Right renal pelvis (tissue), 4 donors: ENCODE measurements at regions not wholly inside any gene's neighbourhood (a gene's known extent, or its start where the extent isn't known, plus 50 kb on each side); places are given as distances from the start of the nearest gene placed in this dataset.
"Not testable (repeated sequence)": the region's sequence is repeated elsewhere in the genome, so short reads cannot be mapped to it uniquely, and the experiment has no call there.

Experiments
- DNase-seq, 4 donors: peaks; one replicate each; pipeline ENCODE4 v3.0.0-alpha.2; 2013; ENCODE audit warnings: low read depth in 4 of 4, low spot score in 3 of 4, missing footprints in 1 of 4

- not testable (repeated sequence) for DNase-seq
Observed at GRCh38 chr5:99478450-99478849, 549.6 kb upstream of the CHD1 start.

GRCh38 chr5:99473328-99473727, 544.5 kb upstream of the CHD1 start:
- not testable (repeated sequence) for DNase-seq

DNA sequence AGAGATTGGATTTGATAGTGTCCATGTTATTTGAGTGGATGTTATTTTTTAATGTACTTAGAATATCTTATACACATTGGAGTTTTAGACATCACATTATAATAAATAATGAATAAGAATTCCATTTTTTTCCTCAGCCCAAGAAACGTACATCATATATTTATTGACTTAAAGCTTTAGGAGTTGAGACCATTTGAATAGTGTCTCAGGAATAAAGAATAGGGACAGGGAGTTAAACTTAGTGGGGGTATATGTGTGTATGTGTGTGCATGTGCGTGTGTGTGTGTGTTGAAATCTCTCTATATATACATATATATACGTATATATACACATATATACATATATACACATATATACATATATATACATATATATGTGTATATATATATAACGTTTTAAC, 542.9 kb upstream of the CHD1 start:
- DNase-seq = not testable (repeated sequence)

DNA sequence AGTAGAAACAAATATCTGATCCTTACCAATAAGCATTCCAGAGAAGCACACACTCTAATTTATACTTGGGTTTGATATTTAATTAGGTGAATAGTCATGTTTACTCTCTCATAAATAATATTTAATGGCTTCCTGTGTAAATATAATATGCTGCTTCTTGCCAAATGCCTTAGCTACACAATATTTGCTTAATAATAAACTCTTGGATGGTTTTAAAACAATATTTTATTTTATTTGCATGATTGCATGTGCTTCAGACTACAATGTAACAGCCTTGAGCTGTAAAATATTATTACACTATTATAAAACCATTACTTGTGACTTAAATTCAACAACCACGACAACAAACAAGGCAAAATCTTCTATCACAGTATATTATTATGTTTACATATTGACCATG, 542.4 kb upstream of the CHD1 start:
- DNase-seq = not testable (repeated sequence)

DNA sequence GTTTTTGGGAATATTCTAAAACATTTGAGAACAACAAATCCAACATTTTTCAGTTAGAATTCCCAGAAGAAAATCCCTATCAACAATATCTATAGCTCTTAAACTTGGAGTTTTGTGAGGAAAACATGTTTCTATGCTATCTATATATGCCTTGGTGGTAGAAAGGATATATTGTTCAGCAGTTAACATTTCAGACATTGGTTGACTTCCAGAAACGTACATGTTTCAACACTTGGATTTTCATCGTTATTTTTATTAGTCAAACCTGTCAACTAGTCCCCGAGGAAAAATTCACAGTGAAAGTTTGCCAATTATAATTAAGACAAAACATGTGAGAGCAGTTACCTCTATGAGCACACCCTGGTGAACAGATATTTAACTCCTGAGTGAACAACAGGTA, 541.8 kb upstream of the CHD1 start:
- DNase-seq = not testable (repeated sequence)

- DNase-seq = no peak
Observed at GRCh38 chr5:99460701-99461100, 531.9 kb upstream of the CHD1 start.

- no peak for DNase-seq
Observed at GRCh38 chr5:99453196-99453595, 524.4 kb upstream of the CHD1 start.

DNA sequence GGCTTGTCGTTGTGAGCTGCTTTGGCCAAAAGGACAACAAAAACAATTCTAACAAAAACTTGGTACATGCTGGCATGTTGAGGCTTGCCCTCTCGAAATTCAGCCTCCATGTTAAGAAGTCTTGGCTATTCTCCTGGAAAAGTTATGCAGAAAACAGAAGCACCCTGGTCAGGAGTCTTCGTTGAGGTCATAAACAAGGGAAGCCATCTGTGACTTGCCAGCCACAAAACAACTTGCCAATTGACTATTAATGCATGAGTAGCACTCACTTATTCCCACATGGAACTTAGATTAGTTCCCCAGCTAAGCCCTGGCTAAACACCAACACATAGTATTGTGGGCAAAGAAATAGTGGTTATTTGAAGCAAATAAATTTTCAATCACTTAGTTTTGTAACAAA, 521.0 kb upstream of the CHD1 start:
- no peak for DNase-seq

DNA sequence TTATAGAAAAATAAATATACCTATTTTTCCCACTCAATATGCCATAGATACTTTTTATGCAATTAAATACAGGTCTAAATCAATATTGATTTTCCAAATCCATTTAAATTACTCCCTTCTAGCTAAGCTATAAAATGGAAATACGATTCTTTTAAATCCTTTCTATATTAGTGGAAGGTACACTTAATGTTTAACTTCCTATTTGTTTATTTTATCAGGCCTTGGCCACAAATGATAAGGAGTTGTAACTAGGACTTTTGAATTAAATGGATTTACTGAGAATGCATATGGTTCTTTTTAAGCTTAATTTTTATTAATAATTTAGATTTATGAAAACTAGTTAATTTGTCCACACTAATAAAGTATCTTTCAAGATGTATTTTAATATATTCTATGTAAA, 517.0 kb upstream of the CHD1 start:
- no peak for DNase-seq

- DNase-seq = no peak
Observed at GRCh38 chr5:99441235-99441634, 512.4 kb upstream of the CHD1 start.

DNA sequence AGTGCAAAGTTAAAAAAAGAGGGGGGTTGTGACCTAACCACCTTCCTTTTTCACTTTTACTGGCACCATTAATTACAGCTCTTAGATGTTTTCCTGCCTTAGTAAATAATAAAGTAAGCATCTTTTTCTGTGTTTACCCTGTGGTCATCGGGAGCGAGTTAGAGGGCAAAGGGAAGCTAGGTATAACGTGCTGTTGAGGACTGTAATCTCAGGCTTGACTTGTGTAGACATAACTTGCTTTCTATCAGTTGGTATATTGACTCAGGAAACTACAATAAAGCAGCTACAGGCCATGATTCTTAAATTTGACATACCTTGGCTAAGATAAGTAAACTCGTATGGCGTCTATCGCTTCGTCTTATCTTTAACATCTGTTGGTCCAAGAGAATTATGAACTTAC, 509.8 kb upstream of the CHD1 start:
- no peak for DNase-seq

DNA sequence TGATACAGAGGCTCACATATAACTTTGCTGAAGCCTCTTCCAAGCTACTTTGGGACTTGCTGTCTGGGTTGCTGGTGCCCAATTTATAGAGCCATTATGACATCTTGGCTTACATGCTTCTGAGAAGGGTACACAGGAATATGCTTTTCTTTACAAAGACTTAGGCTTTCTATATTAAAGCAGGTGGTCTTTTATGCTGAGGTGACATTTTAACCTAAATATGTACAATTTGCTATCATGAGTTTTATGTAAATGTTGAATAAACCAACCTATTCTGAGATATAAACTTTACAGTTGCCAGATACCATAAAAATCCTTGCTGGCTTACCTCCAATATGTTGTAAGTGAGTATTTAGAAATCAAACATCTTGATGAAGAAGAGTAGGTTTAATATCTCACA, 509.2 kb upstream of the CHD1 start:
- no peak for DNase-seq

DNA sequence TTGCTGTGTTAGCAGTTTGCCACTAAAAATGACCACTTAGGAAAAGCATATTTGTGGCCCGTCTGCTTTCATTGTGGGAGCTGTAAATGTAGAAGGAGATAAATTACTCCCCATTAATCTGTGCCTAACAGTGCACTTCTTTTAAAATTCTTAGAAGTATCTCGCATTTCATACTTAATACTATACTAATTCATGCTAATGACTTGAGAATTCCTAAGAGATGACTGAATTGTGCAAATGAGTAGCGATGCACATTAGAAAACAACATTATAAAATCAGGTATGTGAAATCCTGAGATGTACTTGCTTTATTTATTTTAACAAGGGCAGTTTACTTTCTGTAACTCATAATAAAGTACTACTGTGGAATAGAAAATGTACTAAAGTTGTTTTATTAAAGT, 494.6 kb upstream of the CHD1 start:
- not testable (repeated sequence) for DNase-seq

GRCh38 chr5:99418640-99419039, 489.8 kb upstream of the CHD1 start:
- peak in 1 of 4 donors; percentile 20 for DNase-seq

- DNase-seq = not testable (repeated sequence)
Observed at GRCh38 chr5:99410386-99410785, 481.6 kb upstream of the CHD1 start.

DNA sequence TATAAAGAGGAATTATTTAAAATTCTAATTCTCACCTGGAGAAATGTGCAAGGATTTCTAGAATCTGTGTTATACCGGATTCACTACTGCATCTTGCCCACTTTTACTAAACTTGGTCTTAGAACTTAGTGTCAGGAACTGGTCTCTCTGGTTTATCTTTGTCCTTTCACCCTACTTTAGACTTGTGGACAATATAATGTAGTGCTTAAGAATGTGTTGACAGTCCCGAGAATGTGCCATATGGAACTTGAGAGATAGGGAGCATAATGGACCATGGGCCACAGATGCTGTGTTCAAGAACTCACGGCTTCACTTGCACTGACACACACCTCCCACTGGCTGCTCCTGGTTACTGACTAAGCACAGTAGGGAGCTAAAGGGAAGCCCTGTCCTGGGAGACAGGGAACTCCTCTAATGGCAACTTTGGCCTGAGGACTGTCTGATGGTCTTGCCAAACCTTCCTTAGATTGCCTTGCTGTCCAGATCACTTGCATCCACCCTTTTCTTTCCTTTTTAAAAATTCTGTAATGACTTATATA, 476.0 kb upstream of the CHD1 start:
- not testable (repeated sequence) for DNase-seq

GRCh38 chr5:99400571-99400970, 471.8 kb upstream of the CHD1 start:
- DNase-seq = not testable (repeated sequence)

- no peak for DNase-seq
Observed at GRCh38 chr5:99398976-99399375, 470.2 kb upstream of the CHD1 start.

GRCh38 chr5:99386406-99387077, 457.7 kb upstream of the CHD1 start:
- no peak for DNase-seq

DNA sequence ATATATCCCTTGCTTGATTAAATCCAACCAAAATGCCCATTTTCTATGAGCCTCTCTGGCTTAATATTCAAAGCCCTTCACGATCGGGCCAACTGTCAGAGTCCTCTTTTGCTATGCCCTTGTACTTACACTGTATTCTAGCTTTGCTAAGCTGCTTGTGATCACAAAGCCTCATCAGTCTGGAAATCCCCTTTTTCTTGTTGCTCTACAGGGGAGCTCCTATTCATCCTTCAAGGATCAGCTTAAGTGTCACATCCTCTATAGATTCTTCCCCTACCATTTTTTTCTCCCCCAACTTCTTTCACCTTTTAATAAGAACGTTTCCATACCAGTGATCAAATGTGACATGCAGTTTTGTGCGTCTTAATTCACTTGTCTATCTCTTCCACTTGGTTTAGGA, 450.4 kb upstream of the CHD1 start:
- DNase-seq = no peak

- no peak for DNase-seq
Observed at GRCh38 chr5:99378443-99378842, 449.6 kb upstream of the CHD1 start.

DNA sequence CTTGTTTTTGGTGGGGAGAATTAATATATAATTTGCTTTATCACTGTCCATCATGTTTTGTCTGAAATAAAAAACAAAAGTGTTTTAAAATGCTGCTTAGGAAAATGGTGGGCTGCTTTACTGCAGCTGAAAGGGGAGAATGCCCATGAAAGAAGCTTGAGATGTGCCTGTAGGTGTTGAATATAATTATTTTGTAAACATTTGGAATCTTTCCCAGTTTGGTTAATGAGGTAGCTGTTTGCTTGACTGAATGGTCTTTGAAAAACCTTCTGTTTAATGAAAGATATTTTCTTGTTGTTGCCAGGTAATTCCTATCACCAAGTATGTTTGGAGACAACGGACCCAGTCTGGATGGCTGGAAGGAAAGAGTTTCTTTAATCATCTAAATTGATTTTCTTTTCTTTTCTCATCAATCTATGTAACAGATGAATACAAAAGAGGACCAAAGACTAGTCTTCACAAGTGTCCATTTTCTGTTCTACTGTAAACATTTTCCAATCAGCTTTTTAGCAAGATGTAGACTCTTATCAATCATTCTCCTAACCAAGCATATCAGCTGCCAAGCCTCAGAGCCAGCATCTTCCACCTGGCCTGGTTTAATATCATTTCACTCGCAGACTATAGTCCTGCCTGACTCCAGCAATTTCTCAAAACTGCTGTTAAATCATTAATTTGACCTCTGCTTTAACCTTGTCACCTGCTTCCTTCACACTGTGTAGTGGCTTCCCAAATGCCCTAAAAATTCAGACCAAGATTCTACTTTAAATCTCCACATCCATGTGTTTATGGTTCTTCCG, 441.2 kb upstream of the CHD1 start:
- no peak for DNase-seq
